ENCODE measurements at regions not wholly inside any gene's neighbourhood (a gene's known extent, or its start where the extent isn't known, plus 50 kb on each side); places are given as distances from the start of the nearest gene placed in this dataset.

DNA sequence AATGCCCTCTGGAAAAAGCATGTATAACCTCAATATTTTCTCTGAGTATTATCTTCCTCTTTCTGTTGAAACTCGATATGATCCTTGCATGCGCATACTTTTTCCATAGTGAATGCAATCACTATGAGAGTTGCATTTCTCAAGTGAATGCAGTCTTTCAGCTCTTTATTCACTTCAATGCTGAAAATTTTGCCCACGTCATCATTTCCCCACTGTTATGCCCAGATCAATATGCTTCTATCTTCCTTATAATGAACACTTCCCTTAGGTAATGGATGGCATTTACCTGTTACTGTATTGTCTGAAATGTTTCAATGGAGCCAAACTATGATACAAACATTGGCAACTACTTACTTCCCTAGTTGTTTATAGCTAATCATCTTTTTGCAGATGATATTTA lies 866.6 kb upstream of the SLITRK6 start:
- H3K27me3 ChIP-seq = no peaks in the 10 kb centered on the region
- no peaks in the 10 kb centered on the region for H3K4me1 ChIP-seq
- no peaks in the 10 kb centered on the region for H3K36me3 ChIP-seq
- no peak overlapping the region for H3K27ac ChIP-seq
- no peaks in the 10 kb centered on the region for H3K9me3 ChIP-seq
- TF ChIP-seq, protein P1, sequence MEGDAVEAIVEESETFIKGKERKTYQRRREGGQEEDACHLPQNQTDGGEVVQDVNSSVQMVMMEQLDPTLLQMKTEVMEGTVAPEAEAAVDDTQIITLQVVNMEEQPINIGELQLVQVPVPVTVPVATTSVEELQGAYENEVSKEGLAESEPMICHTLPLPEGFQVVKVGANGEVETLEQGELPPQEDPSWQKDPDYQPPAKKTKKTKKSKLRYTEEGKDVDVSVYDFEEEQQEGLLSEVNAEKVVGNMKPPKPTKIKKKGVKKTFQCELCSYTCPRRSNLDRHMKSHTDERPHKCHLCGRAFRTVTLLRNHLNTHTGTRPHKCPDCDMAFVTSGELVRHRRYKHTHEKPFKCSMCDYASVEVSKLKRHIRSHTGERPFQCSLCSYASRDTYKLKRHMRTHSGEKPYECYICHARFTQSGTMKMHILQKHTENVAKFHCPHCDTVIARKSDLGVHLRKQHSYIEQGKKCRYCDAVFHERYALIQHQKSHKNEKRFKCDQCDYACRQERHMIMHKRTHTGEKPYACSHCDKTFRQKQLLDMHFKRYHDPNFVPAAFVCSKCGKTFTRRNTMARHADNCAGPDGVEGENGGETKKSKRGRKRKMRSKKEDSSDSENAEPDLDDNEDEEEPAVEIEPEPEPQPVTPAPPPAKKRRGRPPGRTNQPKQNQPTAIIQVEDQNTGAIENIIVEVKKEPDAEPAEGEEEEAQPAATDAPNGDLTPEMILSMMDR (IDR thresholded peaks at IDR 0.05) = no peak
- TF ChIP-seq POLR2A (IDR thresholded peaks at IDR 0.05) = no peak
- no peak overlapping the region for H3K4me3 ChIP-seq
- no peak for DNase-seq

DNA sequence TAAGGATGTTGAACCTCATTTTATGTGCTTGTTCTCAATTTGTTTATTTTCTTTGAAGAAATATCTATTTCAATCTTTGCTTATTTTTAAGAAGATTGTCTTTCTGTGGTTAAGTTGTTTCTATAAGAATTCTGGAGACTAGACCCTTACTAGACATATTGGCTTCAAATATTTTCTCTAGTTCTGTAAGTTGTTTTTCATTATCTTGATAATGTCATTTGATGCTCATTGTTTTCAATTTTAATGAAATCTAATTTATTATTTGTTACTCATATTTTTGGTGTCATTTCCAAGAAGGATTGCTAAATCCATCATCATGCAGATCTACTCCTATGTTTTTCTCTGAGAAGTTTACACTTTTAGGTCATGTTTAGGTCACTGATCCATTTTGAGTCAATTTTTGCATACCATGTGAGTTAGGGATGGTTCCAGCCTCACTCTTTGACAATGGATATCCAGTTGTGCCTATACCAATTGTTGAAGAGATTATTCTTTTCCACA lies 874.8 kb upstream of the SLITRK6 start:
- H3K27me3 ChIP-seq = no peaks in the 10 kb centered on the region
- H3K27ac ChIP-seq = no peak overlapping the region
- no peak for TF ChIP-seq POLR2A (IDR thresholded peaks at IDR 0.05)
- TF ChIP-seq, protein P1 (IDR thresholded peaks at IDR 0.05) = no peak
- DNase-seq = no peak
- no peaks in the 10 kb centered on the region for H3K9me3 ChIP-seq
- no peak overlapping the region for H3K4me3 ChIP-seq
- H3K36me3 ChIP-seq = no peaks in the 10 kb centered on the region
- no peaks in the 10 kb centered on the region for H3K4me1 ChIP-seq

DNA sequence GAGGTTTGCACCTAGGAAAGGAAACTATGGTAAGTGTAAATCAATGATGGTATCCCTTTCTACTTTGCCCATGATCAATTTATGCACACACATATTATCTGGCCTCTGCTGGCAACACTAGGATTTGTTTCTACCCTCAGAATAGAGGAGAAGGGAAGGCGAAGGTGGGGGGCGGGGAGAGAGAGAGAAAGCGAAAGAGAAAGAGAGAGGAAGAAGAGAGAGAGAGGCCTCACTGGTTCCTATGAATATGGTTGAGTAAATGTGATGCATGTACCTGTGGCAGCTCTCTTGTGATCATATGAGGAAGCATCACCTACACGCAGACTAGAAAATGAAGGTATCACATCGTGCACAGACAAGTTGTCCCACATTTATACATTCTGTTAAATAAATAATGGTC lies 882.0 kb upstream of the SLITRK6 start:
- Histone ChIP-seq H3K27ac (no peak overlapping the region), H3K36me3 (no peaks in the 10 kb centered on the region), H3K9me3 (no peaks in the 10 kb centered on the region), H3K4me1 (no peaks in the 10 kb centered on the region), H3K27me3 (no peaks in the 10 kb centered on the region), H3K4me3 (no peak overlapping the region)
- DNase-seq = no peak
- TF ChIP-seq, protein P1 (IDR thresholded peaks at IDR 0.05) = no peak
- TF ChIP-seq POLR2A (IDR thresholded peaks at IDR 0.05) = no peak

DNA sequence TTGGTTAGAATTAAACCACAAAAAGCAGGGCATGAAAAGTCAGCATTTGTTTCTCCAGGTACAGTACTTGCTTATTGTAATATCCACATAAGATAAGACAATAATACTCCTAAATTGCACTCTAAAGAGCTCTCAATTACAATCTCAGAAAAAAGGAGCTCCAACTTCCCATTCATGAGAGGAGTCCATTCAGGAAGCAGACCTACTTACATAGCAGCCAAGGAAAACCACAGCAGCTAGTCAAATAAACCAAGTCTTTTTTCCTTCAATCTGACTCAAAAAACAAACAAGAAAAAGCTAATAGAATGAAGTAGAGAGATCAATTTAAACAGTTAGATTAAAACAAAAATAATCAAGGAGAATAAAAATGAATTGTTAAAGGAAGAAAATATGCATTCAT lies 885.2 kb upstream of the SLITRK6 start:
- Histone ChIP-seq H3K36me3 (no peaks in the 10 kb centered on the region), H3K4me1 (no peaks in the 10 kb centered on the region), H3K4me3 (no peak overlapping the region), H3K27me3 (no peaks in the 10 kb centered on the region), H3K9me3 (no peaks in the 10 kb centered on the region), H3K27ac (no peak overlapping the region)
- no peak for DNase-seq
- TF ChIP-seq, protein P1 (IDR thresholded peaks at IDR 0.05) = no peak
- TF ChIP-seq POLR2A (IDR thresholded peaks at IDR 0.05) = no peak

DNA sequence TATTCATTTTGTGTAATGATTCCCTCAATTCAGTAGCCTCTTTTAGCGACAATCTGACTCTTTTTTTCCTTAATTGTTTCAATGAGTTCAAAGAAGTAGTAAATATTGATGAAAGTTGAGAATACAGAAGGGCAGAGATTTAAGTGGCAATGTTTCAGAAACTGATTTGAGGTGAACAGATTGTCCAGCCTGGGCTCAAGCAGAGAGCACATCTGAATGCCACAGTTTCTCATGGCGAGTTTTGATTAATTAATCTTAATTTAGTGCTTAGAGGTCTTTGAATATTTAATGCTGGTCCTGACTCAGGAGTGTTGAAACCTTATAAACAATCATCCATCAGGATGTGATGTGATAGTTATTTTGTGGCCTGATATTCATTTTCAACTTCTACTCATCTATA lies 890.7 kb upstream of the SLITRK6 start:
- no peaks in the 10 kb centered on the region for H3K36me3 ChIP-seq
- TF ChIP-seq, protein P1 (IDR thresholded peaks at IDR 0.05) = no peak
- no peak for TF ChIP-seq POLR2A (IDR thresholded peaks at IDR 0.05)
- no peak overlapping the region for H3K27ac ChIP-seq
- DNase-seq = no peak
- H3K9me3 ChIP-seq = no peaks in the 10 kb centered on the region
- H3K4me1 ChIP-seq = no peaks in the 10 kb centered on the region
- H3K27me3 ChIP-seq = no peaks in the 10 kb centered on the region
- no peak overlapping the region for H3K4me3 ChIP-seq

DNA sequence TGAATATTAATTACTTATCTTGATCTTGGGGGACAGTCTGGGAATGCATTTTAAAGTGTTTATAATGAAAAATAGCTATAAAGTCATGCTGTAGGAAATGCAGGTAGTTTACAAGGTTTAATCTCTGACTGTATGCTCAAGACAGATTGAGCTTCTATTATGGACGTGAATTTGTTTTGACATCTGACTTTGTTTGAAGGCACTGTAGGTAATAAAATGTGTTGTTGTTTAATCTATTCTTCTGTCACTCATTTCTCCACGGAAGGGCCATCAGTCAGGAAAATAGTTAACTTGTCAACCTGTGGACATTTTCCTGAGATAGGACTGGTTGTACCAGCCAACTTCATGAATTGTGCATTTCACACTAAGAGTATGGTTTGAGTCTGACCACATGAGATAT lies 893.1 kb upstream of the SLITRK6 start:
- H3K27me3 ChIP-seq = no peaks in the 10 kb centered on the region
- TF ChIP-seq, protein P1 (IDR thresholded peaks at IDR 0.05) = no peak
- no peak for TF ChIP-seq POLR2A (IDR thresholded peaks at IDR 0.05)
- no peaks in the 10 kb centered on the region for H3K9me3 ChIP-seq
- H3K4me3 ChIP-seq = no peak overlapping the region
- DNase-seq = no peak
- H3K4me1 ChIP-seq = no peaks in the 10 kb centered on the region
- H3K36me3 ChIP-seq = no peaks in the 10 kb centered on the region
- no peak overlapping the region for H3K27ac ChIP-seq
